GM12878 (cell line): ENCODE measurements at regions not wholly inside any gene's neighbourhood (a gene's known extent, or its start where the extent isn't known, plus 50 kb on each side); places are given as distances from the start of the nearest gene placed in this dataset.

Source experiments
- ATAC-seq: fragments of 200-7000 bp; cut with Tn5 transposase; 3 replicates; pipeline ENCODE4 v1.9.1; 2020; ENCODE audit warnings: mild to moderate bottlenecking, moderate library complexity
- BruUV-seq: library from RNA; stranded (reverse); fragments of 400-500 nt; replicated peaks from 2 replicates; lab custom pipeline; 2021; lab: Mats Ljungman, UMichigan
- CTCF ChIA-PET: fragments of 300-600 bp; sonication (Branson Sonifier 250); formaldehyde crosslinking; extraction: SDS; loops from one replicate; lab custom pipeline; 2021; ENCODE audit warnings: inconsistent platforms; lab: Yijun Ruan, JAX
- POLR2A ChIA-PET: fragments of 350-600 bp; formaldehyde crosslinking; extraction: SDS; loops from one replicate; lab custom pipeline; 2021; ENCODE audit warnings: inconsistent platforms; lab: Charles Lee
- RAD21 ChIA-PET: fragments of 300-600 bp; sonication (Branson Sonifier 250); formaldehyde crosslinking; loops from one replicate; lab custom pipeline; 2023; ENCODE audit warnings: antibody characterized with exemption; ENCODE audit not compliant: unreplicated experiment; lab: Charles Lee
- SMC1A ChIA-PET: fragments of 300-600 bp; sonication (Branson Sonifier 250); formaldehyde crosslinking; loops from one replicate; lab custom pipeline; 2023; ENCODE audit not compliant: unreplicated experiment, uncharacterized antibody; lab: Charles Lee
- DNase-seq: peaks from one replicate; pipeline ENCODE4 v3.0.0-alpha.2; 2011; ENCODE audit warnings: low read depth, low spot score
- FAIRE-seq: peaks from 3 replicates; lab custom pipeline; 2011; peaks lifted over from hg19 to GRCh38; lab: Jason Lieb, UNC
- H2AFZ ChIP-seq: 2 replicates; pipeline ENCODE4 v1.6.0; 2011; ENCODE audit warnings: low read depth, low read length, control low read depth; ENCODE audit not compliant: control insufficient read depth
- H3K27ac ChIP-seq: 2 replicates; pipeline ENCODE4 v1.5.1; 2011; ENCODE audit warnings: control low read depth; ENCODE audit not compliant: control insufficient read depth, insufficient read depth
- H3K27me3 ChIP-seq, 2 experiments: replicated peaks in 1 of 2; 2 replicates each; pipeline versions ENCODE4 v1.6.0 to v1.6.1; 2011; ENCODE audit warnings: low read length in 1 of 2; ENCODE audit not compliant: control insufficient read depth in 2 of 2, insufficient read depth in 2 of 2
- H3K36me3 ChIP-seq, 2 experiments: 2 replicates each; pipeline ENCODE4 v1.5.1; 2011; ENCODE audit warnings: low read length in 1 of 2; ENCODE audit not compliant: control insufficient read depth in 2 of 2, insufficient read depth in 2 of 2
- H3K4me1 ChIP-seq: 2 replicates; pipeline ENCODE4 v1.6.1; 2011; ENCODE audit warnings: mild to moderate bottlenecking, low read length, moderate library complexity, mixed read lengths; ENCODE audit not compliant: control insufficient read depth, insufficient read depth
- H3K4me2 ChIP-seq: 2 replicates; pipeline ENCODE4 v1.6.0; 2011; ENCODE audit warnings: control low read depth; ENCODE audit not compliant: control insufficient read depth, insufficient read depth
- H3K4me3 ChIP-seq: fragments of 200-600 bp; sonication (generic); 2 replicates; pipeline ENCODE4 v1.5.1; 2016
- H3K79me2 ChIP-seq: 2 replicates; pipeline ENCODE4 v1.6.0; 2011; ENCODE audit warnings: low read length; ENCODE audit not compliant: control insufficient read depth, insufficient read depth
- H3K9ac ChIP-seq: 2 replicates; pipeline ENCODE4 v1.8.0; 2011; ENCODE audit warnings: low read length, control low read depth, mixed read lengths; ENCODE audit not compliant: control insufficient read depth, insufficient read depth
- H3K9me3 ChIP-seq: replicated peaks from 3 replicates; pipeline ENCODE4 v1.5.1; 2011; ENCODE audit warnings: mild to moderate bottlenecking, low read length; ENCODE audit not compliant: control insufficient read depth, insufficient read depth
- H4K20me1 ChIP-seq: 2 replicates; pipeline ENCODE4 v1.6.0; 2011; ENCODE audit not compliant: control insufficient read depth, insufficient read depth
- BHLHE40 ChIP-seq, 2 experiments: fragments of 450-650 bp in 1 of 2; IDR thresholded peaks; 2 replicates each; pipeline ENCODE4 v1.6.1; 2011 to 2017; ENCODE audit warnings: low read depth in 2 of 2, borderline replicate concordance in 1 of 2, improper control_type of control experiment in 1 of 2, low read length in 1 of 2, mild to moderate bottlenecking in 1 of 2
- CHD2 ChIP-seq: IDR thresholded peaks from 2 replicates; pipeline ENCODE4 v1.6.1; 2011; ENCODE audit warnings: low read depth, low read length, improper control_type of control experiment, borderline replicate concordance
- MLLT1 ChIP-seq: fragments of 450-650 bp; IDR thresholded peaks from 2 replicates; pipeline ENCODE4 v1.6.1; 2016; ENCODE audit warnings: mild to moderate bottlenecking
- MTA3 ChIP-seq: IDR thresholded peaks from 2 replicates; pipeline ENCODE4 v1.6.1; 2012; ENCODE audit warnings: low read length, inconsistent platforms, borderline replicate concordance
- NBN ChIP-seq: fragments of 450-650 bp; IDR thresholded peaks from 2 replicates; pipeline ENCODE4 v1.6.1; 2016
- POLR2AphosphoS5 ChIP-seq: IDR thresholded peaks from 2 replicates; pipeline ENCODE4 v1.6.1; 2011; ENCODE audit warnings: mild to moderate bottlenecking, low read length, inconsistent platforms
- REST ChIP-seq: IDR thresholded peaks from 2 replicates; pipeline ENCODE4 v1.6.1; 2012; ENCODE audit warnings: mild to moderate bottlenecking, low read depth, low read length
- RFX5 ChIP-seq: IDR thresholded peaks from 2 replicates; pipeline ENCODE4 v1.6.1; 2011; ENCODE audit warnings: low read depth, low read length, improper control_type of control experiment
- TCF12 ChIP-seq: IDR thresholded peaks from 2 replicates; pipeline ENCODE4 v1.6.1; 2011; ENCODE audit warnings: low read depth, mild to moderate bottlenecking, low read length
- ZBTB40 ChIP-seq: fragments of 450-650 bp; IDR thresholded peaks from 2 replicates; pipeline ENCODE4 v1.6.1; 2016; ENCODE audit warnings: mild to moderate bottlenecking, moderate library complexity, borderline replicate concordance
- ZNF217 ChIP-seq: fragments of 450-650 bp; IDR thresholded peaks from 2 replicates; pipeline ENCODE4 v1.6.1; 2017; ENCODE audit warnings: antibody characterized with exemption, mild to moderate bottlenecking
- ZNF384 ChIP-seq: IDR thresholded peaks from 2 replicates; pipeline ENCODE4 v1.6.1; 2012; ENCODE audit warnings: low read depth, mild to moderate bottlenecking, low read length, improper control_type of control experiment, borderline replicate concordance
- WGBS: methylation state at CpG from one replicate; pipeline ENCODE4 v1.1.6; 2016; ENCODE audit warnings: low lambda C conversion rate; ENCODE audit not compliant: insufficient replicate concordance, insufficient coverage; ENCODE audit errors: missing lambda C conversion rate; 5-methylcytosine and 5-hydroxymethylcytosine counted together
- in situ Hi-C: fragments of 300-500 bp; cut with MboI; formaldehyde crosslinking; loops from 9 replicates; pipeline ENCODE4 v1.14.3; 2018; ENCODE audit warnings: mixed read lengths
- intact Hi-C: fragments of 100-400 bp; cut with micrococcal nuclease; formaldehyde crosslinking; loops from one replicate; pipeline ENCODE4 v1.14.2; 2022; ENCODE audit not compliant: unreplicated experiment
- TF ChIP-seq, protein P1 (sequence below): fragments of 450-650 bp; IDR thresholded peaks from 2 replicates; pipeline ENCODE4 v1.6.1; 2017; ENCODE audit warnings: mild to moderate bottlenecking, low read depth, inconsistent platforms; ENCODE audit not compliant: poor library complexity, severe bottlenecking

GRCh38 chrX:39260965-39261364, 459.7 kb downstream of the MID1IP1 start:
- DNase-seq (no peak), ATAC-seq (0 out of 3 replicates have a peak, but pooled peaks have one; percentile 44), FAIRE-seq (no peak)
- no peaks in the 10 kb centered on the region for H3K27me3 ChIP-seq
- ChIA-PET SMC1A (interaction anchor here (0.7 to 2.7 kb wide), 7 partner anchors 11 to 1207 kb away, joined by 3 to 8 read pairs (median 3); no protein-coding TSS in a partner anchor), POLR2A (no interaction called here), CTCF (interaction anchor here (1.0 to 2.8 kb wide), 7 partner anchors 11 to 183 kb away, joined by 3 to 7 read pairs (median 5); no protein-coding TSS in a partner anchor), RAD21 (interaction anchor here (1.0 kb wide), 1 partner anchor 391 kb away, joined by 3 read pairs; no protein-coding TSS in a partner anchor)
- H4K20me1 ChIP-seq: no peaks in the 10 kb centered on the region
- H3K4me2 ChIP-seq: no peak overlapping the region
- in situ Hi-C loops: no loop called here
- no peaks in the 10 kb centered on the region for H3K36me3 ChIP-seq
- BruUV-seq: no TSS peak
- H3K4me3 ChIP-seq: no peak overlapping the region
- H3K79me2 ChIP-seq: no peaks in the 10 kb centered on the region
- H2AFZ ChIP-seq: no peak overlapping the region
- intact Hi-C loops: loop anchor here (10.0 kb wide), 1 partner anchor 184 kb away; no protein-coding TSS in a partner anchor
- no peak overlapping the region for H3K9ac ChIP-seq
- H3K9me3 ChIP-seq: no peaks in the 10 kb centered on the region; the same call in 2 of the 3 replicates
- WGBS: 58% methylated on average over 3 of the region's 3 CpGs
- H3K4me1 ChIP-seq: no peaks in the 10 kb centered on the region
- H3K27ac ChIP-seq: no peak overlapping the region
- TF ChIP-seq ZNF217 (no peak), TCF12 (no peak), MLLT1 (no peak), ZNF384 (no peak), BHLHE40 (IDR thresholded peaks at IDR 0.05; ENCODE audit: borderline replicate concordance in 1 of 2, low read depth in 2 of 2, low read length in 1 of 2) (no peak), RFX5 (no peak), NBN (no peak), ZBTB40 (no peak), REST (no peak), POLR2AphosphoS5 (no peak), MTA3 (no peak), CHD2 (no peak)
- TF ChIP-seq, protein P1, sequence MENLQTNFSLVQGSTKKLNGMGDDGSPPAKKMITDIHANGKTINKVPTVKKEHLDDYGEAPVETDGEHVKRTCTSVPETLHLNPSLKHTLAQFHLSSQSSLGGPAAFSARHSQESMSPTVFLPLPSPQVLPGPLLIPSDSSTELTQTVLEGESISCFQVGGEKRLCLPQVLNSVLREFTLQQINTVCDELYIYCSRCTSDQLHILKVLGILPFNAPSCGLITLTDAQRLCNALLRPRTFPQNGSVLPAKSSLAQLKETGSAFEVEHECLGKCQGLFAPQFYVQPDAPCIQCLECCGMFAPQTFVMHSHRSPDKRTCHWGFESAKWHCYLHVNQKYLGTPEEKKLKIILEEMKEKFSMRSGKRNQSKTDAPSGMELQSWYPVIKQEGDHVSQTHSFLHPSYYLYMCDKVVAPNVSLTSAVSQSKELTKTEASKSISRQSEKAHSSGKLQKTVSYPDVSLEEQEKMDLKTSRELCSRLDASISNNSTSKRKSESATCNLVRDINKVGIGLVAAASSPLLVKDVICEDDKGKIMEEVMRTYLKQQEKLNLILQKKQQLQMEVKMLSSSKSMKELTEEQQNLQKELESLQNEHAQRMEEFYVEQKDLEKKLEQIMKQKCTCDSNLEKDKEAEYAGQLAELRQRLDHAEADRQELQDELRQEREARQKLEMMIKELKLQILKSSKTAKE: no peak
